ENCODE measurements at regions not wholly inside any gene's neighbourhood (a gene's known extent, or its start where the extent isn't known, plus 50 kb on each side); places are given as distances from the start of the nearest gene placed in this dataset.

- no peaks in the 10 kb centered on the region for H3K36me3 ChIP-seq (ENCODE audit: control insufficient read depth, insufficient read depth, low read length)
- no peak for DNase-seq (ENCODE audit: extremely low read depth, insufficient read length)
- no peaks in the 10 kb centered on the region for H3K27me3 ChIP-seq (replicated peaks; ENCODE audit: control insufficient read depth, insufficient read depth, low read length)
- H3K4me3 ChIP-seq (replicated peaks; ENCODE audit: low read depth, low read length) = no peak overlapping the region
- TF ChIP-seq CTCF (IDR thresholded peaks at IDR 0.05; ENCODE audit: insufficient read depth, low read length, poor library complexity, severe bottlenecking) = no peak
Measured at GRCh38 chr6:114659513-114659912, 316.7 kb upstream of the HS3ST5 start.

- no peak for TF ChIP-seq CTCF (IDR thresholded peaks at IDR 0.05; ENCODE audit: insufficient read depth, low read length, poor library complexity, severe bottlenecking)
- Histone ChIP-seq H3K27me3 (replicated peaks; ENCODE audit: control insufficient read depth, insufficient read depth, low read length) (no peaks in the 10 kb centered on the region), H3K4me3 (replicated peaks; ENCODE audit: low read depth, low read length) (no peak overlapping the region), H3K36me3 (ENCODE audit: control insufficient read depth, insufficient read depth, low read length) (no peaks in the 10 kb centered on the region)
- DNase-seq (ENCODE audit: extremely low read depth, insufficient read length) = no peak
Measured at GRCh38 chr6:114651611-114652010, 308.8 kb upstream of the HS3ST5 start.

GRCh38 chr6:114650891-114651290 is 308.1 kb upstream of the HS3ST5 start:
- H3K27me3 ChIP-seq (replicated peaks; ENCODE audit: control insufficient read depth, insufficient read depth, low read length) = no peaks in the 10 kb centered on the region
- no peak for DNase-seq (ENCODE audit: extremely low read depth, insufficient read length)
- TF ChIP-seq CTCF (IDR thresholded peaks at IDR 0.05; ENCODE audit: insufficient read depth, low read length, poor library complexity, severe bottlenecking) = no peak
- H3K4me3 ChIP-seq (replicated peaks; ENCODE audit: low read depth, low read length) = no peak overlapping the region
- H3K36me3 ChIP-seq (ENCODE audit: control insufficient read depth, insufficient read depth, low read length) = no peaks in the 10 kb centered on the region

GRCh38 chr6:114649298-114649697 is 306.5 kb upstream of the HS3ST5 start:
- Histone ChIP-seq H3K27me3 (replicated peaks; ENCODE audit: control insufficient read depth, insufficient read depth, low read length) (no peaks in the 10 kb centered on the region), H3K4me3 (replicated peaks; ENCODE audit: low read depth, low read length) (no peak overlapping the region), H3K36me3 (ENCODE audit: control insufficient read depth, insufficient read depth, low read length) (no peaks in the 10 kb centered on the region)
- TF ChIP-seq CTCF (IDR thresholded peaks at IDR 0.05; ENCODE audit: insufficient read depth, low read length, poor library complexity, severe bottlenecking) = no peak
- no peak for DNase-seq (ENCODE audit: extremely low read depth, insufficient read length)

- no peaks in the 10 kb centered on the region for H3K36me3 ChIP-seq (ENCODE audit: control insufficient read depth, insufficient read depth, low read length)
- no peak overlapping the region for H3K4me3 ChIP-seq (replicated peaks; ENCODE audit: low read depth, low read length)
- TF ChIP-seq CTCF (IDR thresholded peaks at IDR 0.05; ENCODE audit: insufficient read depth, low read length, poor library complexity, severe bottlenecking) = no peak
- DNase-seq (ENCODE audit: extremely low read depth, insufficient read length) = no peak
- no peaks in the 10 kb centered on the region for H3K27me3 ChIP-seq (replicated peaks; ENCODE audit: control insufficient read depth, insufficient read depth, low read length)
Measured at GRCh38 chr6:114648847-114649246, 306.0 kb upstream of the HS3ST5 start.

- DNase-seq (ENCODE audit: extremely low read depth, insufficient read length) = no peak
- H3K4me3 ChIP-seq (replicated peaks; ENCODE audit: low read depth, low read length) = no peak overlapping the region
- H3K36me3 ChIP-seq (ENCODE audit: control insufficient read depth, insufficient read depth, low read length) = no peaks in the 10 kb centered on the region
- no peak for TF ChIP-seq CTCF (IDR thresholded peaks at IDR 0.05; ENCODE audit: insufficient read depth, low read length, poor library complexity, severe bottlenecking)
- no peaks in the 10 kb centered on the region for H3K27me3 ChIP-seq (replicated peaks; ENCODE audit: control insufficient read depth, insufficient read depth, low read length)
Measured at GRCh38 chr6:114638341-114638740, 295.5 kb upstream of the HS3ST5 start.
